GM12891 (cell line): ENCODE measurements at regions not wholly inside any gene's neighbourhood (a gene's known extent, or its start where the extent isn't known, plus 50 kb on each side); places are given as distances from the start of the nearest gene placed in this dataset.

Experiments
- POLR2A ChIP-seq: IDR thresholded peaks from 2 replicates; pipeline ENCODE4 v1.6.1; 2011; ENCODE audit warnings: low read depth, low read length, control low read depth
- POLR2AphosphoS5 ChIP-seq: IDR thresholded peaks from 2 replicates; pipeline ENCODE4 v1.6.1; 2011; ENCODE audit warnings: low read depth, low read length, control low read depth
- POU2F2 ChIP-seq: IDR thresholded peaks from 2 replicates; pipeline ENCODE4 v1.6.1; 2011; ENCODE audit warnings: low read depth, mild to moderate bottlenecking, control low read depth, low read length, moderate library complexity
- SPI1 ChIP-seq: IDR thresholded peaks from 2 replicates; pipeline ENCODE4 v1.6.1; 2011; ENCODE audit warnings: low read depth, low read length, control low read depth
- TAF1 ChIP-seq: IDR thresholded peaks from 2 replicates; pipeline ENCODE4 v1.6.1; 2011; ENCODE audit warnings: low read depth, low read length, control low read depth

DNA sequence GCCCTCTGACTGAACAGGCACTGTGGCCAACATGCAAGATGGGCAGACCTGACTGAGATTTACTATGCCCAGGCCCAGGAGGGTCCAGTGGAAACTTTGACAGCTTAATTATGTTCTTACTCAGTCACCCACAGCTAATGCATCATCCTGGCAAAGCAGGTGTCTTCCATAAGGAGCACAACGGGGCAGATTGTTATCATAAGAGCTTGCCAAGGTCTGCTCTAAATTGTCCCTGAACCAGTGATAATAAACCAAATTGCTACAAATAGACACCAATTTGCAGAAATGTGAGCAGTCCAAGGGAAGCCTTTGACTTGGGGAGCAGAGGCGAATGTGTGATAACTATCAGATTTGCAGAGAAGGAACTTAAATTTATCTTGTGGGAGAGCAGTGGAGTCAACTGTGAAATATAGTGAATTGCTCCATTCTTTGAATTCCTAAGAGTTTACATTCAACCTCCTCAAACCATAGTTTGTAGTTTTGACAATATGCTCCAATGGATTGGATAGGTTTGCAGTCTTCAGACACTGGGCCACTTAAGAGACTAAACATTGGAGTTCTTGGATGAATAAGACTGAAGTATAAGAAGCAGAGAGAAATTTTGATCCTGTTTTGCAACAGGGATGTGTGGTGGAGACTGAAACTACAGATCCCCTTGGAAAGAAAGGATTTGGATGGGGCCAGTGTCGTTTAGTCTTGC, 494.7 kb downstream of the CCSER2 start:
- no peak for TF ChIP-seq POLR2AphosphoS5
- no peak for TF ChIP-seq POLR2A
- TF ChIP-seq TAF1: no peak
- TF ChIP-seq POU2F2: no peak
- TF ChIP-seq SPI1: no peak
